Gastrocnemius medialis (tissue), 4 donors: ENCODE measurements at regions not wholly inside any gene's neighbourhood (a gene's known extent, or its start where the extent isn't known, plus 50 kb on each side); places are given as distances from the start of the nearest gene placed in this dataset.

ENCODE experiments used
- ATAC-seq, 2 donors: fragments of 150-250 bp; one replicate each; pipeline ENCODE4 v1.9.1; 2016
- DNase-seq, 2 donors: peaks; one replicate each; pipeline ENCODE4 v3.0.0-alpha.2; 2019
- H3K27ac ChIP-seq, 4 donors: fragments of 200-600 bp; sonication (generic); 1 replicate in 1 of 4; 2 replicates in 3 of 4; pipeline ENCODE4 v1.5.1; 2016 to 2018; ENCODE audit warnings: mild to moderate bottlenecking in 2 of 4, moderate library complexity in 1 of 4
- H3K27me3 ChIP-seq, 3 donors: fragments of 200-600 bp; sonication (generic) in 2 of 3; 1 replicate in 1 of 3; 2 replicates in 2 of 3; pipeline versions ENCODE4 v1.5.1 to v1.6.0; 2016 to 2019; ENCODE audit warnings: mild to moderate bottlenecking in 1 of 3, moderate library complexity in 1 of 3
- H3K36me3 ChIP-seq, 2 donors: fragments of 200-600 bp; sonication (generic) in 1 of 2; one replicate each; pipeline ENCODE4 v1.5.1; 2017 to 2018
- H3K4me1 ChIP-seq, 2 donors: fragments of 200-600 bp; sonication (generic) in 1 of 2; one replicate each; pipeline ENCODE4 v1.5.1; 2016 to 2017; ENCODE audit warnings: mild to moderate bottlenecking in 2 of 2
- H3K4me3 ChIP-seq, 4 donors: fragments of 200-600 bp; sonication (generic) in 3 of 4; 1 replicate in 1 of 4; 2 replicates in 3 of 4; pipeline ENCODE4 v1.5.1; 2016 to 2019; ENCODE audit warnings: mild to moderate bottlenecking in 2 of 4
- H3K9me3 ChIP-seq, 3 donors: fragments of 200-600 bp; sonication (generic) in 2 of 3; 1 replicate in 1 of 3; 2 replicates in 2 of 3; pipeline ENCODE4 v1.5.1; 2016 to 2019
- CTCF ChIP-seq, 5 experiments: fragments of 450-650 bp in 3 of 5; fragments of 200-600 bp in 2 of 5; sonication (generic) in 2 of 5; IDR thresholded peaks in 4 of 5; conservative IDR thresholded peaks in 1 of 5; 1 replicate in 4 of 5; 2 replicates in 1 of 5; pipeline ENCODE4 v1.5.1; 2016 to 2019; ENCODE audit warnings: antibody characterized with exemption in 5 of 5, mild to moderate bottlenecking in 3 of 5, moderate library complexity in 3 of 5
- POLR2A ChIP-seq, 2 donors: fragments of 450-650 bp; IDR thresholded peaks; one replicate each; pipeline ENCODE4 v1.6.1; 2017; ENCODE audit warnings: antibody characterized with exemption in 2 of 2, mild to moderate bottlenecking in 2 of 2, moderate library complexity in 2 of 2
- in situ Hi-C, 4 donors: fragments of 200-750 bp; cut with MboI; loops; one replicate each; pipeline versions ENCODE4 v1.15.0 to v1.8.0; 2017; ENCODE audit warnings: low sequenced_read_pairs in 4 of 4
- intact Hi-C: fragments of 100-400 bp; cut with DNase I; formaldehyde crosslinking; loops from one replicate; pipeline ENCODE4 v1.15.1; 2023; ENCODE audit warnings: low total_unique reads

- no peak overlapping the region for H3K4me3 ChIP-seq
- in situ Hi-C loops = no loop called here
- H3K9me3 ChIP-seq = no peaks in the 10 kb centered on the region
- ATAC-seq = no peak
- no peaks in the 10 kb centered on the region for H3K27me3 ChIP-seq
- intact Hi-C loops = no loop called here
- TF ChIP-seq POLR2A (IDR thresholded peaks at IDR 0.05) = no peak
- no peak for TF ChIP-seq CTCF (IDR thresholded peaks at IDR 0.05 in 4 of 5, conservative IDR thresholded peaks at IDR 0.05 in 1 of 5)
- H3K36me3 ChIP-seq = no peaks in the 10 kb centered on the region
- no peaks in the 10 kb centered on the region for H3K4me1 ChIP-seq
- no peak for DNase-seq
- no peak overlapping the region for H3K27ac ChIP-seq
Observed at GRCh38 chr6:6844530-6844929, 256.0 kb downstream of the LY86 start.

- Histone ChIP-seq H3K27me3 (no peaks in the 10 kb centered on the region), H3K36me3 (no peaks in the 10 kb centered on the region), H3K4me1 (no peaks in the 10 kb centered on the region), H3K9me3 (no peaks in the 10 kb centered on the region), H3K27ac (no peak overlapping the region), H3K4me3 (no peak overlapping the region)
- no peak for ATAC-seq
- DNase-seq = no peak
- intact Hi-C loops (no loop called here), in situ Hi-C loops (no loop called here)
- TF ChIP-seq POLR2A (IDR thresholded peaks at IDR 0.05) (no peak), CTCF (IDR thresholded peaks at IDR 0.05 in 4 of 5, conservative IDR thresholded peaks at IDR 0.05 in 1 of 5) (no peak)
Observed at GRCh38 chr6:6845603-6846002, 257.1 kb downstream of the LY86 start.

GRCh38 chr6:6847591-6847990 is 259.1 kb downstream of the LY86 start:
- Histone ChIP-seq H3K36me3 (no peaks in the 10 kb centered on the region), H3K4me1 (no peaks in the 10 kb centered on the region), H3K27me3 (no peaks in the 10 kb centered on the region), H3K27ac (no peak overlapping the region), H3K4me3 (no peak overlapping the region), H3K9me3 (no peaks in the 10 kb centered on the region)
- intact Hi-C loops = no loop called here
- in situ Hi-C loops = no loop called here
- DNase-seq = no peak
- TF ChIP-seq POLR2A (IDR thresholded peaks at IDR 0.05) (no peak), CTCF (IDR thresholded peaks at IDR 0.05 in 4 of 5, conservative IDR thresholded peaks at IDR 0.05 in 1 of 5) (no peak)
- no peak for ATAC-seq

- ATAC-seq (peak; percentile 95 to 97), DNase-seq (peak; percentile 51 to 69)
- TF ChIP-seq CTCF (IDR thresholded peaks at IDR 0.05 in 4 of 5, conservative IDR thresholded peaks at IDR 0.05 in 1 of 5) (no peak), POLR2A (IDR thresholded peaks at IDR 0.05) (no peak)
- Histone ChIP-seq H3K4me1 (no peaks in the 10 kb centered on the region), H3K9me3 (no peaks in the 10 kb centered on the region), H3K27me3 (no peaks in the 10 kb centered on the region), H3K27ac (peak overlapping the region in 2 of 4 donors; percentile 18 to 37), H3K4me3 (no peak overlapping the region), H3K36me3 (no peaks in the 10 kb centered on the region)
- in situ Hi-C loops (no loop called here), intact Hi-C loops (no loop called here)
Observed at GRCh38 chr6:6851059-6851948, 256.5 kb upstream of the RREB1 start.

GRCh38 chr6:6851949-6852261 is 255.9 kb upstream of the RREB1 start:
- no peak overlapping the region for H3K4me3 ChIP-seq
- intact Hi-C loops = no loop called here

More at GRCh38 chr6:6851949-6852261, 255.9 kb upstream of the RREB1 start:
- TF ChIP-seq POLR2A (IDR thresholded peaks at IDR 0.05) (no peak), CTCF (IDR thresholded peaks at IDR 0.05 in 4 of 5, conservative IDR thresholded peaks at IDR 0.05 in 1 of 5) (no peak)
- Histone ChIP-seq H3K9me3 (no peaks in the 10 kb centered on the region), H3K36me3 (no peaks in the 10 kb centered on the region), H3K4me1 (peaks cover 0 to 6% of the 10 kb centered on the region in 2 donors), H3K27ac (no peak overlapping the region), H3K27me3 (no peaks in the 10 kb centered on the region)
- in situ Hi-C loops = no loop called here
- ATAC-seq = no peak
- DNase-seq = no peak
